HG03354 (cell line): ENCODE measurements at regions not wholly inside any gene's neighbourhood (a gene's known extent, or its start where the extent isn't known, plus 50 kb on each side); places are given as distances from the start of the nearest gene placed in this dataset.

Source experiments
- ATAC-seq: cut with Tn5 transposase; IDR thresholded peaks from one replicate; pipeline ENCODE4 v1.9.1; 2021; ENCODE audit warnings: mild to moderate bottlenecking; ENCODE audit not compliant: unreplicated experiment, poor library complexity, severe bottlenecking

DNA sequence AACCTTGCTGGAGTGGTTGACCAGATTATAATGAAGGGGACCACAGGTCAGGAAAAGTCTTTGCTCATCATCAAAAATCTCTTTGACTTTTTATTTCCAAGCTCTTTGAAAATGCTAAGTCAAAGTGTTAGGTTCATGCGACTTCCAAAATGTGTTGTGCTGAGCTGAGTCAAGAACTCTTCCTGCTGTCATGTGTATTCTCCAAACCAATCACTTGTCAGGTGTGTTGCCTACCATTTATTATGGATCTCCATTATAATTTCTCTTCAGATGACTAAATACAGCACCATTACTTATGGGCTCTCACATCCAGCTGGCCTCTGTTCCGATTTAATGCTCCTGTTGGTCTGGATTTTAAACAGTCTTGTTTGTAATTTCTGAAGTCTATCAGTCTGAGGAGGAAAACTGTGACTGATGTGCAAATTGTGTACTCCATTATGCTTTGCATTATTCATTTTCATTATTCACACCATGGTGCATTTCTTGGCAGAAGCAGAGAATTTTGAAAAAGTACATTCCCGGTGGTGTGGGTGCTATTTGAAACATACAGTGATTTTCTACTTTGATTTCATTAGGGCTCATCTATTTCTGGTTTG is 562.5 kb downstream of the LMO7 start:
- ATAC-seq: no peak

DNA sequence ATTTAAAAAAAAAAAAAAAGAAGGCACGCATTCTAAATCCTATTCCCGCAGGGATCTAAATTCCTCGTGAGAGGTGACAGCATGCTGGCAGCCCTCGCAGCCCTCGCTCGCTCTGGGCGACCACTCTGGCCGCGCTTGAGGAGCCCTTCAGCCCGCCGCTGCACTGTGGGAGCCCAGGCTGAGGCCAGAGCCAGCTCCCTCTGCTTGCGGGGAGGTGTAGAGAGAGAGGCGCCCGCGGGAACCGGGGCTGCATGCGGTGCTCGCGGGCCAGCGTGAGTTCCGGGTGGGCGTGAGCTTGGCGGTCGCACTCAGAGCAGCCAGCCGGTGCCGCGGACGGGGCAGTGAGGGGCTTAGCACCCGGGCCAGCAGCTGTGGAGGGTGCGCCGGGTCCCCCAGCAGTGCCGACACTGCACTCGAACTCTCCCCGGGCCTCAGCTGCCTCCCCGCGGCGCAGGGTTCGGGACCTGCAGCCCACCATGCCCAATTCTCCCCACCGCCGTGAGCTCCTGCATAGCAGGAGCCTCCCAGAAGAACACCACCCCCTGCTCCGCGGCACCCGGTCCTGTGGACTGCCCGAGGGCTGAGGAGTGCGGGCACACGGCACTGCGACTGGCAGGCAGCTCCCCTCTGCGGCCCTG is 553.9 kb downstream of the LMO7 start:
- ATAC-seq: no peak

- no peak for ATAC-seq
Measured at GRCh38 chr13:76175961-76176725, 540.0 kb downstream of the LMO7 start.

DNA sequence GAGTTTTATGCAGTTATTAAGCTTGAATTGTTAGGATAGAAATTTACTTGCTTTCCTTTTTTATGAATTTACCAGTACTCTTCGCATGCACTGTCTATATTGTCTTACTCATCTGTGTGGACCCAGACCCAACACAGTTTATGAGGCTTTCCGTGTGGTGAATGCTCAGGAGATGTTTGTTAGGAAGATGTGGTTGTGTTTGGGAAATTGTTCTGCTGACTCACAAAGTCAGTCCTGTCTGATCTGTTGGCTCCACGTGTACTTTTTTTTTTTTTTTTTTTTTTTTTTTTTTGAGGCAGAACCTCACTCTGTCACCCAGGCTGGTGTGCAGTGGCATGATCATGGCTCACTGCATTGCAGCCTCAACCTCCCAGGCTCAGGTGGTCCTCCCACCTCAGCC is 532.5 kb downstream of the LMO7 start:
- no peak for ATAC-seq

GRCh38 chr13:76164290-76164689 is 528.2 kb downstream of the LMO7 start:
- ATAC-seq: no peak

DNA sequence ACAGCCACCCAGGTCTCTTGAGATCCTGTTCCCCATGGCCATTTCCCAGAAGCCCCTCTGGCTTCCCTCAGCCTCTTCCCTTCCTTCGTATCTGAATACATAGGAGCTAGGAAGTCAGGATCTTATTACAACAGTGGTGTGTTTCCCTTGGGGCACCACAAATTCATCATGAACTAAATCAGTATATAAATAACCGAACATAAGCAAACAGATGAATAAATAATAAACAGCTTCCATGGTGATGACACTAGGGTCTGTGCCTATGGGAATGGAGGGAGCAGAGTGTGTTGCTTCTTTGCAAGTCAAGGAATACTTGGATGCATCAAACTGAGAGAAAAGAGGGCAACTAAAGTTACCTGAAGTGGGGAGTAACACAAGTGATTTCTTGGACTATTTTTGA is 527.6 kb downstream of the LMO7 start:
- no peak for ATAC-seq

DNA sequence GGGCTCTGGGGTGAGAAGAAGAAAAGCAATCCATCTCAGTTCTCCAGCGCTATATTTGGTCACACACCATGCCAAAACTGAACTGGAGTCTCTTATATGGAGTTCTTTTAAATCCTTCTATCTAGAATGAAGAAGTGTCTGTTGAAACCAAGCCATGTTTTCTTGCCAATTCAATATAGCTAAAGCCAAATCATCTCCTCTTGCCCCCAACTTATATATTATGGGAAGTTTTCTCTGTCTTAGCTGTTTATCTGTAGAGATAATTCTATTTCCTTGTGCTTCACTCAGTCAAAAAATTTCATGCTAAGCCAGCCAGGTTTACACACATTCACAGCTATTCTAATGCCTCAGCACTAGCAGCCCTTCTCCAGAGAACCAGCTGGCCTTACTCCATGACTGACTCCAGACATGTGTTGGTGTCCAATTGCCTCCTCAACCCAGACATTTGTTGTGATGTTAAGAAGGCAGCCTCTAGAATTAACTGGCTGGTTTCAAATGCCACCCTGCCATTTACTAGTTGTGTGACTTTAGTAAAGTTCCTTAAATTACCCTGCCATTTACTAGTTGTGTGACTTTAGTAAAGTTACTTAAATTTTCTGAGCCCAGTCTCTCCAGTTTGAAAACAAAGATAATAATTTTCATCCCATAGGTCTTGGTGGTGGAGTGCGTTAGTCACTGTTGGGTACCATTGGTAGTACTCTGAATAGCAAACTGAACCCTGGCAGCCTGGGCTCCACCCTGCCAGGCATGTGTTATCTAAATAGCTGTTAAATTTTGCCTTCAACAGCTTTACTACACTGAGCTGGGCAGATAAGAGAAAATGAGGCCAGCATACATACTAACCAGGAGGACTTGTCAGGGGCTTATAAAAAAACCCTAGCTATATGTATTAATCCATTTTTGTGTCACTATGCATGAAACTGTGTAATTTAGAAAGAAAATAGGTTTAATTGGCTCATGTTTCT is 525.1 kb downstream of the LMO7 start:
- ATAC-seq: no peak

GRCh38 chr13:76160506-76160905 is 524.4 kb downstream of the LMO7 start:
- no peak for ATAC-seq

DNA sequence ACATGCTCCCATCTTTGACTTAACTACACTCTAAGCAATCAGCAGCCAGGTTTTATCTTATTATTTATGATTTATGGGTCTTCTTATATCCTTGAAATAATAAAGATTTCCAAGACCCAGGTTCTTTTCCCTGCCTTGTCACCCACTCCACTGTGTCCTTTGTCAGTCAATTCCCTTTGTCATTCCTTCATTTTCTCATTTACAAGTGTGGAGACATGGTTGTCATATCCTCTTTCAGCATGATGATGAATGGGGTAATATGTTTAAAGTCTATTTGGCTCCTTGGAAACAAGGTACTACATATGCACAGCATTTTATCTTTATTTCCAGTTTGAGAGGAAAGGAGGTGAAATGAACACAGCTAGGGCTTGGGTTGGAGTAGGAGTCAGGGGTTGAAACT is 521.8 kb downstream of the LMO7 start:
- ATAC-seq: no peak

- no peak for ATAC-seq
Measured at GRCh38 chr13:76153239-76153638, 517.1 kb downstream of the LMO7 start.

GRCh38 chr13:76148926-76149325 is 512.8 kb downstream of the LMO7 start:
- ATAC-seq: no peak

GRCh38 chr13:76148374-76148773 is 512.2 kb downstream of the LMO7 start:
- ATAC-seq: no peak

- ATAC-seq: no peak
Measured at GRCh38 chr13:76132532-76132931, 496.4 kb downstream of the LMO7 start.

GRCh38 chr13:76131551-76131950 is 495.4 kb downstream of the LMO7 start:
- ATAC-seq: no peak

DNA sequence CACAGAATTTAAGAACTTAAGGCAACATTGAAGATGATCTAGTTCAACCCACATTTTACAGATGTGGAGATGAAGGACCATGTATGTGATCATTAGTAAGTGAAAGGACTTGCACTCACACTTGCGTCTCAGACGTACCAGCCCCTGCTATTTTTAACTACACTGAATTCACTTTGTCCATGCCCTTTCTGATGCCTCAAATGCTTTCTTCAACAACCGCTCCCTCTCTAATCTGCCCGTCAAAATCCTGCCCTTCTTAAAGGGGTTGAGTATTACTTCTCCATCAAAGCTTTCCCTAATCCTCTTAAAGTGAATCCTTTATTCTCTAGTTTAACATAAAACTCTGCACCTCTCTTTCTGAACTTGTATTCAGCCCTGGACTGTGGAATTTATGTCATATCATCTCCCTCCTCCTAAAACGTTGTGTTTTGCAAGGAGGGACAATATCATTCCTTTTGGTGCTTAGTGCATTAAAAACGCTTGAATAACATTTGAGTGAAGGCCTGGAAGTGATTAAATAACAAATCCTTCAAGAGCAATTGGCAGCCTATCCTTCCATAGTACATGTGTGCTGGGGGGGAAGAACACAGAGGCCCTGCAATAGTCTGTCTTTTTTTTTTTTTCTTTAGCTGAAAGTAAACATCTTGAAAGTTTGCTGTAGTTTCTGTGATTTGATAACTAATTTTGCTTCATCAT is 493.3 kb downstream of the LMO7 start:
- no peak for ATAC-seq

- no peak for ATAC-seq
Measured at GRCh38 chr13:76127922-76128321, 491.8 kb downstream of the LMO7 start.

DNA sequence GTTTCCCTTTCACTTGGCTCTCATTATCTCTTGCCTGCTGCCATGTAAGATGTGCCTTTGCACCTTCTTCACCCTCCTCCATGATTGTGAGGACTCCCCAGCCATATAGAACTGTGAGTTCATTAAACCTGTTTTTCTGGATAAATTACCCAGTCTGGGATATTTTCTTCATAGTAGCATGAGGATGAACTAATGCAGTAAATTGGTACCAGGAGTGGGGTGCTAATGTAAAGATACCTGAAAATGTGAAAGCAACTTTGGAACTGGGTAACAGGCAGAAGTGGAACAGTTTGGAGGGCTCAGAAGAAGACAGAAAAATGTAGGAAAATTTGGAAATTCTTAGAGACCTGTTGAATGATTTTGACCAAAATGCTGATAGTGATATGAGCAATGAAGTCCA is 487.4 kb downstream of the LMO7 start:
- ATAC-seq: no peak

GRCh38 chr13:76116751-76117360 is 480.7 kb downstream of the LMO7 start:
- ATAC-seq: no peak

GRCh38 chr13:76106763-76107162 is 470.6 kb downstream of the LMO7 start:
- ATAC-seq: no peak
